Skeletal muscle satellite cell (primary cell): ENCODE measurements at regions not wholly inside any gene's neighbourhood (a gene's known extent, or its start where the extent isn't known, plus 50 kb on each side); places are given as distances from the start of the nearest gene placed in this dataset.

ENCODE experiments used
- H3K27me3 ChIP-seq: 2 replicates; pipeline ENCODE4 v1.7.0; 2013; ENCODE audit warnings: low read length; ENCODE audit not compliant: control insufficient read depth, insufficient read depth
- H3K36me3 ChIP-seq: 2 replicates; pipeline ENCODE4 v1.7.0; 2013; ENCODE audit warnings: mild to moderate bottlenecking, control low read depth, low read length; ENCODE audit not compliant: insufficient read depth
- H3K4me1 ChIP-seq: 2 replicates; pipeline ENCODE4 v1.7.0; 2013; ENCODE audit warnings: low read length; ENCODE audit not compliant: control insufficient read depth, insufficient read depth
- H3K4me2 ChIP-seq: 2 replicates; pipeline ENCODE4 v1.7.0; 2013; ENCODE audit warnings: mild to moderate bottlenecking, low read length
- H3K4me3 ChIP-seq: 2 replicates; pipeline ENCODE4 v1.7.0; 2013; ENCODE audit warnings: low read length
- H3K9ac ChIP-seq: 2 replicates; pipeline ENCODE4 v1.7.0; 2013; ENCODE audit warnings: mild to moderate bottlenecking, low read depth, low read length, moderate library complexity
- H3K9me3 ChIP-seq: replicated peaks from 2 replicates; pipeline ENCODE4 v1.7.0; 2013; ENCODE audit warnings: mild to moderate bottlenecking, control low read depth, low read length

DNA sequence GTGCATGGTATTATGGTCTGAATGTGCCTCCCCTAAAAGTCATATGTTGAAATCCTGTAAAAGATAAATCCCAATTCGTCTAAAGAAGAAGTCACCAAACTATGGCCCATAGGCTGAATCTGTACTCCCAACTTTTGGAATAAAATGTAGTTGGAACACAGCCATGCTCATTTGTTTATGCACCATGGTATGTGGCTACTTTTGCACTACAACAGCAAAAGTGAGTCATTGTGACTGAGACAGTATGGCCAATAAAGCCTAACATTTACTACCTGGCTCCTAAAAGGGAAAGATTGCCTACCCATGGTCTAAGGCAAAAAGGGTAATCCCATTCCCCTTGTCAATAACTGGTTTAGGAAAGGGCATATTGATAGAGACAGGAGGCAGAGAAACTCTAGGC lies 101.8 kb downstream of the LRIG3 start:
- peaks cover 2% of the 10 kb centered on the region for H3K4me1 ChIP-seq
- no peak overlapping the region for H3K4me2 ChIP-seq
- H3K9me3 ChIP-seq, result no peaks in the 10 kb centered on the region
- no peaks in the 10 kb centered on the region for H3K27me3 ChIP-seq
- H3K36me3 ChIP-seq, result no peaks in the 10 kb centered on the region
- H3K4me3 ChIP-seq, result no peak overlapping the region
- H3K9ac ChIP-seq, result no peak overlapping the region

DNA sequence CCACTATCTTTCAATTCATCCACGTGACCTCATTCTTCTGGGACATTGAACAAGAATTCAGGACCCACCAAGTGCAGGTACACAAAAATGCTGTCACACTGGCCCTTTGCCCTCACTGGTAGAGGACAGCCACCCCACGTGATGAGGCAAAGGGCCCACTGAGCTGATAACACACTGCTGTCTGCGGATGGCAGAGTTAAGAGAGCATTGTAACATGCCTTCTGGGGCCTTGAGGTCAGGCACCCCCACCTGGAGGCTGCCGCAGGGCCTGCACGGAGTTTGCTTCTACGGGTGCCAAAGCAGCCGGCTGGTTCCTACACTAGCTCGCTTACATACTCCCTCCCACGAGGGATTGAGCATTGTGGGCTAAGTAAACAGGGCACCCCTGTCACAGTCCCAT lies 101.0 kb downstream of the LRIG3 start:
- H3K4me1 ChIP-seq, result no peaks in the 10 kb centered on the region
- no peak overlapping the region for H3K9ac ChIP-seq
- no peaks in the 10 kb centered on the region for H3K36me3 ChIP-seq
- H3K9me3 ChIP-seq, result no peaks in the 10 kb centered on the region
- H3K4me2 ChIP-seq, result no peak overlapping the region
- H3K4me3 ChIP-seq, result no peak overlapping the region
- no peaks in the 10 kb centered on the region for H3K27me3 ChIP-seq

DNA sequence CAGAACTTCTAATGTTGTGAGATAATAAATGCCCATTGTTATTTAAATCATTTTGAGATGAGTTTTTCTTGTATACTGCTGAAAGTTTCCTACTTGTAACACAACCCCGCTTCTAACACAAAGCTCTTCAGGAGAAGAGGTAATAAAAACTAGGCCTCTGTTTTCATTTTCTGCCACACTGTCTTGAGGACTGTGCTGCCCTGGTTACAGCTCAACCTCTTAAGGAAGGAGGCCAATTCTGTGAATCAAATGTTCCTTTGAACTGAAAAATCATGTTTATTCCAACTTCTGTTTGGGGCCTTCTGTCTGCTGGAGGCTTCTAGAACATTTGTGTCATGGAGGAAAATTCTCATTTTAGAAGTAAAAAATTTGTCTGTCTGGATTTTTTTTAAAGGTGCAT lies 100.3 kb downstream of the LRIG3 start:
- no peaks in the 10 kb centered on the region for H3K36me3 ChIP-seq
- H3K27me3 ChIP-seq, result no peaks in the 10 kb centered on the region
- H3K9ac ChIP-seq, result no peak overlapping the region
- no peak overlapping the region for H3K4me2 ChIP-seq
- no peaks in the 10 kb centered on the region for H3K9me3 ChIP-seq
- H3K4me1 ChIP-seq, result no peaks in the 10 kb centered on the region
- H3K4me3 ChIP-seq, result no peak overlapping the region
